KG1 (cell line): ENCODE measurements at regions not wholly inside any gene's neighbourhood (a gene's known extent, or its start where the extent isn't known, plus 50 kb on each side); places are given as distances from the start of the nearest gene placed in this dataset.
"Not testable (repeated sequence)": the region's sequence is repeated elsewhere in the genome, so short reads cannot be mapped to it uniquely, and the experiment has no call there.

Experiments
- DNase-seq: peaks from one replicate; lab custom pipeline; 2025; lab: John Stamatoyannopoulos, UW

- DNase-seq, result no peak
Measured at GRCh38 chr12:65739606-65740005, 84.7 kb upstream of the HMGA2 start.

DNA sequence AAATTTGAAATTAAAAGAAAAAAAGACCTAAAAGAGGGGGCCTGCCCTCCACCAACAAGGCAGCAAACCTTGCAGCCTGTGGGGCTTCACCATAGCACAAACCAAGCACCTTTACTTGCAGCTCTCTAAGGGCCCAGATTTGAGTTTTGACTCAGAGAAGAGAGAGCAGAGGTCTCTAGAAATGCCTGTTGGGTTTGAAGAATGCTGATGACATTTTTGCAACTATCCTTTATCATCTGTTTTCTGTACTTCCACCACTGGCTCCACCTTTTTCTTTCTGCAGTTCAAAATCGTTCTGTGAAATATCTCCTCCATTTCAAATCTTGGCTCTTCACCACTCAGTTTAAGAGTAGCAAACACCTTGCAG lies 83.8 kb upstream of the HMGA2 start:
- DNase-seq, result no peak

DNA sequence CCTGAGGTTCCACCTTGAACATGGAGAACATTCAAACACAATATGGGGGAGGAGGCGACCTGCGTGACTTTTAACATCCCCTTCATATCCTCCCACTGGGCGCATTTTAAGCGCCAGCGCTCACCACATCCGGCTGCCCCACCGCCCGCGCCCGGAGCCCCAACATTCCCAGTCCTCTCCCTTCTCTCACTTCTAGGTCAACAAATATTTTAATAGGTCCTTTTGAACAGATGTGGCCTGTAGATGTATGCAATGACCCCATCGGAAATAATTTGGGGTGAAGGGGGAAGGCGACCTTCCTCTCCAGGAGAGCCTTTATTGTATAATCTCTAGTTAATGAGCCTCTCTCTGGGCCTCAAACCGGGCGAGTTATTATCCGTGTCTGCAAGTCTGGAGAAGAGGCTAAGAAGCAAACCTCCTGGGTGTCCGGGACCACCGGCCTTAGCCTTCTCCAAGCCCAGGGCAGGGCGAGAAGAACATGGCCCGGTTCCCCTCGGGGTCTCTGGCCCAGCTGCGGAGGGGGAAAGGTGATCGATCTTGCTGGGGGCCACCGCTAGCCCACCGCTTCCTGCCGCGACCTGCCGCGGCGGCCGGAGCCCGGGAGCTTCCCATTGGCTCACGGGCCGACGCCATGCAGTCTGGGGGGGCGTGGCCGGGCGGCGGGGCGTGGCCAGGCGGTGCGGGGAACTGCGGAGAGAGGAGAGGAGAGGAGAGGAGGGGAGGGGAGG lies 83.2 kb upstream of the HMGA2 start:
- peak; percentile 70 for DNase-seq

DNA sequence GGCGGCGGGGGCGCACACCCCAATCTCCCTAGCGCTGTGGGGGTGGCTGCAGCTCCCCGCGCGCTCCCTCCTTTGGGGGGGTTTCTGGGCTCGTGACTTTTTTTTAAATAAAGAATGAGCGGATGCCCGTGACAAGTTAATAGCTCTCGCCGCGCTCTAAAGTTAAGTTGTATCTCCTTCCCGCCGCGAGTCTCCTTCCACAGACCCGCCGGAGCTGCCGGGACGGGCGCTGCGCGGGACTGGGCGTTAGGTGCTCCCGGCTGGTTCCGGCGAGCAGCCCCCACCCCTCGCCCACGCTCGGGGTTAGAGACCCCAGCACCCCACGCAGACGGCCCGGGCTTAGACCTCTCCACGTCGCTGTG lies 82.6 kb upstream of the HMGA2 start:
- DNase-seq, result no peak

GRCh38 chr12:65742018-65743010 lies 82.0 kb upstream of the HMGA2 start:
- DNase-seq, result no peak

DNA sequence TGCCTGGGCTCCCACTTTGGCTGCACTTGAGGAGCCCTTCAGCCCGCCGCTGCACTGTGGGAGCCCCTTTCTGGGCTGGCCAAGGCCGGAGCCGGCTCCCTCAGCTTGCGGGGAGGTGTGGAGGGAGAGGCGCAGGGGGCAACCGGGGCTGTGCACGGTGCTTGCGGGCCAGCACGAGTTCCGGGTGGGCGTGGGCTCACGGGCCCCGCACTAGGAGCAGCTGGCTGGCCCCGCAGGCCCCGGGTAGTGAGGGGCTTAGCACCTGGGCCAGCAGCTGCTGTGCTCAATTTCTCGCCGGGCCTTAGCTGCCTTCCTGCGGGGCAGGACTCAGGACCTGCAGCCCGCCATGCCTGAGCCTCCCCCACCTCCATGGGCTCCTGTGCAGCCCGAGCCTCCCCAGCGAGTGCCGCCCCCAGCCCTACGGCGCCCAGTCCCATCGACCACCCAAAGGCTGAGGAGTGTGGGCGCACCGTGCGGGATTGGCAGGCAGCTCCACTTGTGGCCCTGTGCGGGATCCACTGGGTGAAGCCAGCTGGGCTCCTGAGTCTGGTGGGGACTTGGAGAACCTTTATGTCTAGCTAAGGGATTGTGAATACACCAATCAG lies 79.9 kb upstream of the HMGA2 start:
- DNase-seq, result not testable (repeated sequence)

- no peak for DNase-seq
Measured at GRCh38 chr12:65747338-65747737, 76.9 kb upstream of the HMGA2 start.

DNA sequence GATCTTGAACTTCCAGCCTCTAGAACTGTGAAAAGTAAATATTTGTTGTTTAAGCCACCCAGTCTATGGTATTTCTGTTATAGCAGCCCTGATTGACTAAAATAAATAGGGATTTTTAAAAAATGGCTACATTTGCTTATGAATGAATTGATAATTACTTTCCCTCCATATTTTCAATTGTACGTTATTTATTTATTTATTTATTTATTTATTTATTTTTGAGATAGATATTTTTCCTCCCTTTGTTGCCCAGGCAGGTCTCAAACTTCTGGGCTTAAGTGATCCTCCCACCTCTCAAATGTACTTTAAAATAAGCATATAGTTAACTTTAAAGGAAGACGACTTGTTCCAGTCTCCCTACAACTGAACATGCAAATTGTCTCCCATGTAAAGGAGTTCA lies 76.0 kb upstream of the HMGA2 start:
- DNase-seq, result no peak

DNA sequence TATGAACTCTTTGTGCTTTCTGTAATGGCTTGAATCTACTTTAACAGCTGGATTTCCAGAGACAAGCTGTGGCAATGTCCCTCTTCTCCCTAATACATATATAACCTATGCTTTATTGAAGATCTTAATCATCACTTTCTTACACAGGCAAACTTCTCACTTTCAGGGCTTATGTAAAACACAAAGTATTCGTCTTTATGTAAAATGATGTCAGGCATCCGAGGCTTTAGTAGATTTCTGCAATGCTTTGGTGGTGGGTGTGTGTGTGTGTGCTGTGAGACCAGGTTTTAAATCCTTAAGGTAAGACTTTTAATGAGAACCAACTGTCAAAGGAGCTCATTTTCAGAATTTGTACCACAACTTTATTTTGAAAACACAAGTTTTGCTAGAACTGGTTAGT lies 70.0 kb upstream of the HMGA2 start:
- no peak for DNase-seq

- DNase-seq, result no peak
Measured at GRCh38 chr12:65754744-65755595, 69.3 kb upstream of the HMGA2 start.

- no peak for DNase-seq
Measured at GRCh38 chr12:65755596-65755978, 68.7 kb upstream of the HMGA2 start.

DNA sequence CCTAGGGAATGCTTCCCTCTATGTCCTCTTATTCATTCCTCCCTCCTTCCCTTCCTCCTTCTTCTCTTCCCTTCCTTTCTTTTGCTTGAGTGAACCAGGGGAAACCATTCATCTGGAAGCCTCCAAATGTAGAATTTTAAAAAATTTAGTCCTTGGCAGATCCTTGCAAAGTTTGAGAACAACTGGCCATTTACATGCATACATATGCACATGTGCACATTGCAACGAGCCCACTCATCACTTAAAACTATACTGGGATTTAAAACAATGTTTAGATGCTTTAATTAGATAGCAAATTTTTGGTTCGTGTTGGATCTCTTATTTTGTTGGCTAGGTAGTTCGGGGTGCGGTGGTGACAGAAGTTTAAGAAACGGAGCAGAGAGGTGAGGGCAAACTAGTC lies 68.0 kb upstream of the HMGA2 start:
- DNase-seq, result no peak

DNA sequence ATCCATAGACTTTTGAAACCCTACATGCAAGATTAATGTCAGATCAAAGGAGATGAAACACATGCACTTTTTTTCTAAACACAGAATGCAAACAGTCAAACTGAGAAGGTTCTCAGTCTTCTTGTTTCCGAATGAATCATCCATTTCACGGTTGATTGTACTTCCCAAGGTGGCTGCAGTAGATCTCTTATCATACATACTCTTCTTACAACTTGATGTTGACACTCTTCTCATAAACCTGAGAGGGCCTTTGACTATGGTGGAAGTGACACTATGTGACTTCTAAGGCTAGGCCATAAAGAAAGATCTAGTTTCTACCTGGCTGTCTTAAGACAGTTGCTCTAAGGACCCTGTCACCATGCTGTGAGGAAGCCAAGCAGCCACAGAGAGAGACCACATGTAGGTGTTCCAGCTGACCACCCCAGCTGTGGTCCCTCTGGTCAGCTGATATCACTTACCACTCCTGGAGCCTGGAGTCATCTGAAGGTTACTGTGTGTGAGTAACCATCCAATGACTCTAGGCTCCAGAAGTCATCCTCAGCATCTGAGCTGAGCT lies 67.2 kb upstream of the HMGA2 start:
- DNase-seq, result no peak

- DNase-seq, result no peak
Measured at GRCh38 chr12:65758401-65758800, 65.9 kb upstream of the HMGA2 start.

DNA sequence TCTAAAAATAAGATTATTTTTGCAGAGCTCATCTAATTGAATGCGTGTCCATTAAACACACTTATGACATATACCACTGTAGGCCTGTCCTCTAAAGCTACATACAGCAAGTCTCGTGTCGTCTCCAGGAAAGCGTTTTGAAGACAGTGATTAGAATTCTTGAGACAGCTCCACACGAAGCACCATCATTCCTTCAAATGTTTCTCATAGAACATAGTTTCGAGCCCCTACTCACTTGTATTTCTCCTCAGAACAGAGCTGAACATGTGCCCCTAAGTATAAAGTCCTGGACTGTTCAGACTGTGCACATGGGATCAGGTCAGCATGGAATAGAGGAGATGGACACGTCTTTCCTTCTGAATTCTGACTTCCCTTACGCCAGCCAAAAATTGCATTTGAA lies 64.5 kb upstream of the HMGA2 start:
- DNase-seq, result no peak

DNA sequence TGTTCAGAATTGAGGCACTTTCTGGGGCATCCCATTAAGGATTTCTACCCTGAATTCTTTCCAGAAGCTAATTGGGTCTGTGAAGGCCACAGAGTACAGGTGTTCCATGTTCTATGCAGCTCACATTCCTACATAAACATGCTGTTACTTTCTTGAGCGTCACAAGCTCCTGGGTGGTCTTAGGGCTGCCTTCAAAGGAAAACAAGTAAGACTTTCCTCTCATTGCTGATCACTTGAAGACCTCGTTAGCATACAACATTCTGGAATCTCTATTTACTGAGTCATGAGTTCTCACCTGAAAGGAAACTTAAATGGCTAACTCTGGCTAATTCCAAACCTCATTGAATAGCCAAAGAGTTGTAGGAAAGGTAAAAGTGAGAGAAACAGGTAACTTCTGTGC lies 63.0 kb upstream of the HMGA2 start:
- DNase-seq, result no peak

DNA sequence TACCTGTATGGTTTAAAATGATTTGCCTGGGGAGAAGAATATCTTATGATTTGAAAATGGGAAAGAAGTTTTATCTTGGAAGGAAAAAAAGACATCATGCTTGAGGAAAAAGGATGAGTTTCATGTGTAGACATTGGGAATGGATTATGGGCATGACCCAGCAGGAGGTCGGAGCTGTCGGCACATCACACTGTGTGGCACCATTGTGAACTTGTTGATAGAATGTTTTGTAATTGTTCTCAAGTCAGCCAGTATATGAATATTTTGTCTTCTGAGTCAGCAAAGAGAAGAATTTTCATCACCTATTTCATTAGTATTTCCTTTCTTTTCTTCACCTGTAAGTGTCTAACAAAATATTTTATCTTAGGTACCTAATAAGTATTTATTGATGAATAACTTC lies 60.0 kb upstream of the HMGA2 start:
- no peak for DNase-seq

GRCh38 chr12:65765436-65765813 lies 58.9 kb upstream of the HMGA2 start:
- DNase-seq, result no peak

- no peak for DNase-seq
Measured at GRCh38 chr12:65769880-65770279, 54.4 kb upstream of the HMGA2 start.
